ENCODE measurements at regions not wholly inside any gene's neighbourhood (a gene's known extent, or its start where the extent isn't known, plus 50 kb on each side); places are given as distances from the start of the nearest gene placed in this dataset.

- TF ChIP-seq, protein P1, sequence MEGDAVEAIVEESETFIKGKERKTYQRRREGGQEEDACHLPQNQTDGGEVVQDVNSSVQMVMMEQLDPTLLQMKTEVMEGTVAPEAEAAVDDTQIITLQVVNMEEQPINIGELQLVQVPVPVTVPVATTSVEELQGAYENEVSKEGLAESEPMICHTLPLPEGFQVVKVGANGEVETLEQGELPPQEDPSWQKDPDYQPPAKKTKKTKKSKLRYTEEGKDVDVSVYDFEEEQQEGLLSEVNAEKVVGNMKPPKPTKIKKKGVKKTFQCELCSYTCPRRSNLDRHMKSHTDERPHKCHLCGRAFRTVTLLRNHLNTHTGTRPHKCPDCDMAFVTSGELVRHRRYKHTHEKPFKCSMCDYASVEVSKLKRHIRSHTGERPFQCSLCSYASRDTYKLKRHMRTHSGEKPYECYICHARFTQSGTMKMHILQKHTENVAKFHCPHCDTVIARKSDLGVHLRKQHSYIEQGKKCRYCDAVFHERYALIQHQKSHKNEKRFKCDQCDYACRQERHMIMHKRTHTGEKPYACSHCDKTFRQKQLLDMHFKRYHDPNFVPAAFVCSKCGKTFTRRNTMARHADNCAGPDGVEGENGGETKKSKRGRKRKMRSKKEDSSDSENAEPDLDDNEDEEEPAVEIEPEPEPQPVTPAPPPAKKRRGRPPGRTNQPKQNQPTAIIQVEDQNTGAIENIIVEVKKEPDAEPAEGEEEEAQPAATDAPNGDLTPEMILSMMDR (optimal IDR thresholded peaks at IDR 0.05 in 1 of 3, IDR thresholded peaks at IDR 0.05 in 1 of 3, conservative IDR thresholded peaks at IDR 0.05 in 1 of 3; ENCODE audit: extremely low read depth in 1 of 3, insufficient read depth in 2 of 3, low read length in 3 of 3) = no peak
- no peak for TF ChIP-seq EZH2 (IDR thresholded peaks at IDR 0.05; ENCODE audit: low read length)
These were observed 129.4 kb upstream of the RASA1 start for GRCh38 chr5:87138091-87138805.
